ENCODE measurements at regions not wholly inside any gene's neighbourhood (a gene's known extent, or its start where the extent isn't known, plus 50 kb on each side); places are given as distances from the start of the nearest gene placed in this dataset.
A peak's percentile ranks its signal among the peaks of the same experiment; 100 is the strongest.

- Histone ChIP-seq H2AFZ (ENCODE audit: low read length) (no peak overlapping the region), H4K20me1 (ENCODE audit: insufficient read depth, low read length) (no peaks in the 10 kb centered on the region), H3K4me2 (ENCODE audit: low read depth, low read length) (no peak overlapping the region), H3K36me3 (replicated peaks in 1 of 2; ENCODE audit: control insufficient read depth in 1 of 2, insufficient read depth in 2 of 2, low read length in 2 of 2) (no peaks in the 10 kb centered on the region), H3K9ac (ENCODE audit: insufficient read depth, low read depth, low read length) (no peak overlapping the region), H3K27ac (ENCODE audit: extremely low read length, insufficient read depth, low read length) (no peak overlapping the region), H3K4me1 (ENCODE audit: insufficient read depth, low read length) (no peaks in the 10 kb centered on the region), H3K9me3 (ENCODE audit: low read length) (no peaks in the 10 kb centered on the region), H3K27me3 (ENCODE audit: control insufficient read depth in 1 of 2, insufficient read depth in 2 of 2, low read length in 2 of 2) (no peaks in the 10 kb centered on the region), H3K4me3 (replicated peaks in 1 of 3; ENCODE audit: insufficient read depth in 1 of 3, low read depth in 2 of 3, low read length in 3 of 3) (no peak overlapping the region), H3K79me2 (ENCODE audit: insufficient read depth, low read length) (no peaks in the 10 kb centered on the region)
- ChIA-PET CTCF (ENCODE audit: low intra/inter-chr PET ratio, low total read pairs) (no interaction called here), POLR2A (no interaction called here)
- no TSS peak for BruUV-seq (replicated peaks)
- TF ChIP-seq NR2F6 (IDR thresholded peaks at IDR 0.05) = no peak
- TF ChIP-seq NR2F6 (CRISPR knock-in tag; IDR thresholded peaks at IDR 0.05) = no peak
- no peak for TF ChIP-seq NFE2 (CRISPR knock-in tag; IDR thresholded peaks at IDR 0.05)
- TF ChIP-seq PITX1 (CRISPR knock-in tag; IDR thresholded peaks at IDR 0.05) = no peak
- TF ChIP-seq ADNP (CRISPR knock-in tag; IDR thresholded peaks at IDR 0.05) = no peak
- TF ChIP-seq ZNF777 (CRISPR knock-in tag; IDR thresholded peaks at IDR 0.05) = no peak
- TF ChIP-seq DZIP1 (CRISPR knock-in tag; IDR thresholded peaks at IDR 0.05) = no peak
- TF ChIP-seq ZBTB7A (CRISPR knock-in tag; IDR thresholded peaks at IDR 0.05) = no peak
- TF ChIP-seq ZNF768 (CRISPR knock-in tag; IDR thresholded peaks at IDR 0.05) = no peak
- ATAC-seq = no peak
- in situ Hi-C loops (cut with HindIII; ENCODE audit: extremely low pct_ligation_motif_present, low pct_unique_long_range_greater_than_20kb) = no loop called here
- intact Hi-C loops (cut with micrococcal nuclease; ENCODE audit: unreplicated experiment) = no loop called here
- peak; percentile 8 for FAIRE-seq
- WGBS (ENCODE audit: low lambda C conversion rate) = 56% methylated on average over 12 of the region's 12 CpGs
- no peak for DNase-seq (ENCODE audit: low spot score)
Observed at GRCh38 chrX:21295246-21295820, 78.9 kb upstream of the CNKSR2 start.

All from HepG2 (cell line).